ENCODE measurements at regions not wholly inside any gene's neighbourhood (a gene's known extent, or its start where the extent isn't known, plus 50 kb on each side); places are given as distances from the start of the nearest gene placed in this dataset.

DNA sequence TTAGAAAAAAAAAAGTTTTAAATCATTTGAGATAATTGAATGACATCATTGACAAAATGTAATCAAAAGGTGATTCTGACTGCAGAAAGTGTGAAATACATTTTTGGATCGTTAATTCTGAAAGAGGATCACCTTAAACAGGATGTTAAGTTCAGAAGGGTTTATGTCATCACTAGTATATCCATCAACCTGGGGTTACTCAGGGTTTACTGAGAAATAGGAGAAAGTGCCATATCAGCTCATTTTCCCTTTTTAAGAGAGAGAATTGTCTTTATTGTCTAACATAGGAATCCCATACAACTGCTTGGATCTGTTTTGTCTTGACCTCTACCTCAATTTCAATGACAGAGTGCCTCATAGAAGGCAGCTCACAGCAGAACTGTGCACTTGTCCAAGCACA lies 466.1 kb upstream of the LINC00305 start:
- H3K36me3 Mint-ChIP-seq (ENCODE audit: low read depth), result no peaks in the 10 kb centered on the region
- no peaks in the 10 kb centered on the region for H3K4me1 Mint-ChIP-seq
- no peaks in the 10 kb centered on the region for H3K27me3 Mint-ChIP-seq
- H3K27ac Mint-ChIP-seq, result no peak overlapping the region
- DNase-seq (no peak), ATAC-seq (ENCODE audit: low read depth) (no peak)
- CTCF ChIA-PET, result no interaction called here
- intact Hi-C loops (cut with micrococcal nuclease), result no loop called here
- POLR2A ChIA-PET, result no interaction called here
- no peak overlapping the region for H3K4me3 Mint-ChIP-seq
- no peaks in the 10 kb centered on the region for H3K9me3 Mint-ChIP-seq
- TF ChIP-seq, protein P1, sequence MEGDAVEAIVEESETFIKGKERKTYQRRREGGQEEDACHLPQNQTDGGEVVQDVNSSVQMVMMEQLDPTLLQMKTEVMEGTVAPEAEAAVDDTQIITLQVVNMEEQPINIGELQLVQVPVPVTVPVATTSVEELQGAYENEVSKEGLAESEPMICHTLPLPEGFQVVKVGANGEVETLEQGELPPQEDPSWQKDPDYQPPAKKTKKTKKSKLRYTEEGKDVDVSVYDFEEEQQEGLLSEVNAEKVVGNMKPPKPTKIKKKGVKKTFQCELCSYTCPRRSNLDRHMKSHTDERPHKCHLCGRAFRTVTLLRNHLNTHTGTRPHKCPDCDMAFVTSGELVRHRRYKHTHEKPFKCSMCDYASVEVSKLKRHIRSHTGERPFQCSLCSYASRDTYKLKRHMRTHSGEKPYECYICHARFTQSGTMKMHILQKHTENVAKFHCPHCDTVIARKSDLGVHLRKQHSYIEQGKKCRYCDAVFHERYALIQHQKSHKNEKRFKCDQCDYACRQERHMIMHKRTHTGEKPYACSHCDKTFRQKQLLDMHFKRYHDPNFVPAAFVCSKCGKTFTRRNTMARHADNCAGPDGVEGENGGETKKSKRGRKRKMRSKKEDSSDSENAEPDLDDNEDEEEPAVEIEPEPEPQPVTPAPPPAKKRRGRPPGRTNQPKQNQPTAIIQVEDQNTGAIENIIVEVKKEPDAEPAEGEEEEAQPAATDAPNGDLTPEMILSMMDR (IDR thresholded peaks at IDR 0.05), result no peak

DNA sequence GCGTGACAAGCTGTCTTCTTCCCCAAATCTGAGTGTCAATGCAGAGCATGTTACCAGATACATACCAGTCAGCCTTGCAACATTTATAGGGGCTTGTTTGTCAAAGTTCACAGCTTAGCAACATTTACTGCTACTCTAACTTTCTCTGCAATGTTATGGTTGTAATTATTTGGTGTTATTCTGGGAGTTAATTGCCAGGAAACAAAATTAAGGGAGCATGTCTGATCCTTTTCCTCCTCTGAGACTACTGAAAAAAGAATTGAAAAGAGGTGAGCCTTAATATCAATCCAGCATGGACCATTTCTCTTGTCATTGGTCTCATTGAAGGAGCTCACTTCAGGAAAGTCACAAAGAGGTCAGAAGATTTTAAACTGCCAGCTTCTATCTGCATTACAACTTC lies 465.6 kb upstream of the LINC00305 start:
- ChIA-PET POLR2A (no interaction called here), CTCF (no interaction called here)
- Mint-ChIP-seq H3K27me3 (no peaks in the 10 kb centered on the region), H3K36me3 (ENCODE audit: low read depth) (no peaks in the 10 kb centered on the region), H3K4me3 (no peak overlapping the region), H3K27ac (no peak overlapping the region), H3K9me3 (no peaks in the 10 kb centered on the region), H3K4me1 (no peaks in the 10 kb centered on the region)
- intact Hi-C loops (cut with micrococcal nuclease), result no loop called here
- no peak for DNase-seq
- TF ChIP-seq, protein P1 (IDR thresholded peaks at IDR 0.05), result no peak
- no peak for ATAC-seq (ENCODE audit: low read depth)

DNA sequence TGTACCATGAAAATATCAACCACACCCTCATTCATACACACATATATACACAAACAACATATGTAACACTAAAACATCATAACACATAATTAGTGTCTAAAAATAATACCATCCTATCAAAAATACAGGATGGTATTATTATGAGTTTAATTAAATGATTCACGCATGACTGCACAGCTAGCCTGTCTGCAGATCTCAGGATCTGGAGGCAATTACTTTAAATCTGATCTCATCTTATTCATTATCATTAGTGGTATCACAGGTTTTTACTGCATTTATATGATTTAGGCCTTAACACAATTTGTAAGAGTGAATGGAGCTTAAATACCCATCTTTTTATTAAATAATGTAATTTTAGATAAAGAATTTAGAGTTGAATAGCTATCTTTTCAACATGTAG lies 443.4 kb upstream of the LINC00305 start:
- DNase-seq (no peak), ATAC-seq (ENCODE audit: low read depth) (no peak)
- Mint-ChIP-seq H3K36me3 (ENCODE audit: low read depth) (no peaks in the 10 kb centered on the region), H3K9me3 (peaks cover 3% of the 10 kb centered on the region), H3K27me3 (no peaks in the 10 kb centered on the region), H3K27ac (no peak overlapping the region), H3K4me1 (no peaks in the 10 kb centered on the region), H3K4me3 (no peak overlapping the region)
- CTCF ChIA-PET, result no interaction called here
- intact Hi-C loops (cut with micrococcal nuclease), result no loop called here
- POLR2A ChIA-PET, result no interaction called here
- TF ChIP-seq, protein P1 (IDR thresholded peaks at IDR 0.05), result no peak

DNA sequence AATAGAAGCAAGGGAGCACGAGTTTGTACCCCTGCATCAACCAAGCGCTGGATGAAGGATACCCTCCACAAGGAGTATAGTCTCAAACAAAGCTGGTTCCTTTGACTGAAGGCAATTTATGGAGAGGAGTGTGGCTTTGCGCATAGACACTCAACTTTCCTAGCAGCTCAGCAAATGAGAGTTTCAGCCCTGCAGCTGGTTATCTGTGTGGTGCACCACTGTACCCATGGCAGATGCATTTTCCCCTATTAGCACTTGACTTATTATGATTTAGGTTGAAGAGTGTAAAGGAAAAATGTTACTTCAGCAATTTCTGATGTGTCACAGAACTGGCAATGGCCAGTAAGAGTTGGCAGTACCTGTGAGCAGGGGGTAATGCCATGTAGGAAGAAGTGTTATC lies 440.1 kb upstream of the LINC00305 start:
- intact Hi-C loops (cut with micrococcal nuclease), result no loop called here

DNA sequence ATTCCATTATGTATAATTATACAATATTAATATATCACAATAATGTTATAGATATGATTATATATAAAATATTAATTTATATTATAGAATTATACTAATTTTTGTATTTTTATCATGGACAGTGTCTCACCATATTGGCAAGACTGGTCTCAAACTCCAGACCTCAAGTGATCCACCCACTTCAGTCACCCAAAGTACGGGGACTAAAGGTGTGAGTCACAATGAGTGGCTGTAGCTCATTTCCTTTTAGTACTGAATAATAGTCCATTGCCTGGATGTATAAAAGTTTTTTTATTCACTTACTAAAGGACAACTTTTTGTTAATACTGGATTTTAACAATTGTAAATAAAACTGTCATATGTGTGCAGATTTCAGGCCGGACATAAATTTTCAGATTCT lies 417.6 kb upstream of the LINC00305 start:
- POLR2A ChIA-PET, result no interaction called here
- CTCF ChIA-PET, result no interaction called here
- DNase-seq (no peak), ATAC-seq (ENCODE audit: low read depth) (no peak)
- intact Hi-C loops (cut with micrococcal nuclease), result no loop called here
- H3K4me3 Mint-ChIP-seq, result no peak overlapping the region
- no peaks in the 10 kb centered on the region for H3K4me1 Mint-ChIP-seq
- H3K27ac Mint-ChIP-seq, result no peak overlapping the region
- TF ChIP-seq, protein P1 (IDR thresholded peaks at IDR 0.05), result no peak
- no peaks in the 10 kb centered on the region for H3K27me3 Mint-ChIP-seq
- H3K36me3 Mint-ChIP-seq (ENCODE audit: low read depth), result no peaks in the 10 kb centered on the region
- peaks cover 8% of the 10 kb centered on the region for H3K9me3 Mint-ChIP-seq

More for the DNA sequence above, 440.1 kb upstream of the LINC00305 start:
- no peaks in the 10 kb centered on the region for H3K4me1 Mint-ChIP-seq
- TF ChIP-seq, protein P1 (IDR thresholded peaks at IDR 0.05), result no peak
- H3K9me3 Mint-ChIP-seq, result no peaks in the 10 kb centered on the region
- CTCF ChIA-PET, result no interaction called here
- no peak for ATAC-seq (ENCODE audit: low read depth)
- no peak overlapping the region for H3K27ac Mint-ChIP-seq
- POLR2A ChIA-PET, result no interaction called here
- no peak overlapping the region for H3K4me3 Mint-ChIP-seq
- DNase-seq, result no peak
- no peaks in the 10 kb centered on the region for H3K36me3 Mint-ChIP-seq (ENCODE audit: low read depth)
- H3K27me3 Mint-ChIP-seq, result no peaks in the 10 kb centered on the region
